AG09319 (cell line): ENCODE measurements at regions not wholly inside any gene's neighbourhood (a gene's known extent, or its start where the extent isn't known, plus 50 kb on each side); places are given as distances from the start of the nearest gene placed in this dataset.

Experiments used
- DNase-seq: peaks from one replicate; pipeline ENCODE4 v3.0.0-alpha.2; 2010; ENCODE audit warnings: low read depth; ENCODE audit errors: extremely low read depth
- TF ChIP-seq, protein P1 (sequence below): IDR thresholded peaks from 2 replicates; pipeline ENCODE4 v1.5.1; 2011; ENCODE audit warnings: low read depth, mild to moderate bottlenecking, inconsistent platforms, low read length, moderate library complexity

- TF ChIP-seq, protein P1, sequence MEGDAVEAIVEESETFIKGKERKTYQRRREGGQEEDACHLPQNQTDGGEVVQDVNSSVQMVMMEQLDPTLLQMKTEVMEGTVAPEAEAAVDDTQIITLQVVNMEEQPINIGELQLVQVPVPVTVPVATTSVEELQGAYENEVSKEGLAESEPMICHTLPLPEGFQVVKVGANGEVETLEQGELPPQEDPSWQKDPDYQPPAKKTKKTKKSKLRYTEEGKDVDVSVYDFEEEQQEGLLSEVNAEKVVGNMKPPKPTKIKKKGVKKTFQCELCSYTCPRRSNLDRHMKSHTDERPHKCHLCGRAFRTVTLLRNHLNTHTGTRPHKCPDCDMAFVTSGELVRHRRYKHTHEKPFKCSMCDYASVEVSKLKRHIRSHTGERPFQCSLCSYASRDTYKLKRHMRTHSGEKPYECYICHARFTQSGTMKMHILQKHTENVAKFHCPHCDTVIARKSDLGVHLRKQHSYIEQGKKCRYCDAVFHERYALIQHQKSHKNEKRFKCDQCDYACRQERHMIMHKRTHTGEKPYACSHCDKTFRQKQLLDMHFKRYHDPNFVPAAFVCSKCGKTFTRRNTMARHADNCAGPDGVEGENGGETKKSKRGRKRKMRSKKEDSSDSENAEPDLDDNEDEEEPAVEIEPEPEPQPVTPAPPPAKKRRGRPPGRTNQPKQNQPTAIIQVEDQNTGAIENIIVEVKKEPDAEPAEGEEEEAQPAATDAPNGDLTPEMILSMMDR = no peak
- DNase-seq = no peak
These were observed 136.2 kb downstream of the HMX1 start for GRCh38 chr4:8735236-8736089.

DNA sequence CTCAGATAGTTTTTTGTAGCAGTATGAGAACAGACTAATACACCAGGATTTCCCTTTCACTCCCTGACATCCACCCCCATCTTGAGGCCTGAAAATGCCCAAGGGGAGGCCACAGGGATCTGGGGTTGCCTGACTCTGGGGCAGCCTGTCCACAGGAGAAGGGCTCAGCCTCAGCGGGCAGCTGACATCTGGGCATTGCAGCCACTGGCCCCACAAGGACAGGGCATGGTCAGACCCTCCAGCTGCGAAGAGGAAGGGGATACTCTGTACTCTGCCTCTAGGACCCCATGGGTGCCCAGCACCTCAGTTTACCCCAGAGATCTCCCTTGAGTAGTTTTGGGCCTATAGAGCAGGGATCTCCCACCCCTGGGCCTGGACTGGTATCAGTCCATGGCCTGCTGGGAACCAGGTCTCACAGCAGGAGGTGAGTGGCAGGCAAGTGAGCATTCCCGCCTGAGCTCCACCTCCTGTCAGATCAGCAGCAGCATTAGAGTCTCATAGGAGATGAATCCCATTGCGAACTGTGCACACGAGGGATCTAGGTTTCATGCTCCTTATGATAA lies 138.9 kb downstream of the HMX1 start:
- TF ChIP-seq, protein P1 = no peak
- no peak for DNase-seq

DNA sequence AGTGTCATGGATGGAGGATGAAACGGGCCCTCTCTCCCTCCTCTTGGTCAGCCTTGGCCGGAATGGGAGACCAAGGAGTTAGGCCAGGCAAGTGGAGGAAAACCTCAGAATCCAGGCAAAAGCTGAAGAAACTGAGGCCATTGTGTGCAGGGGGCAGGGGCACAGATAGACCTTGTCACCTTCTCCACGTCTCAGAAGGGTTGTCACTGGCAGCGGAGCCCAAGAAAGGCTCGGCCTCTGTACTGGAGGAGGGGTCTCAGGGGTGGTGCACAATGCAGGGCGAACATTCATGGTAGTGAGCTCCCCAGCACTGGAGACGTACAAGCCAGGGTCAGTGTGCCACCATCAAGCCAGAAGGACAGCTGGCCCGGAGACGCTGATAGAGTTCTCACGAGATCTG lies 139.5 kb downstream of the CPZ start:
- TF ChIP-seq, protein P1 = no peak
- no peak for DNase-seq

- TF ChIP-seq, protein P1 = no peak
- no peak for DNase-seq
These were observed 138.8 kb downstream of the CPZ start for GRCh38 chr4:8731364-8731763.

DNA sequence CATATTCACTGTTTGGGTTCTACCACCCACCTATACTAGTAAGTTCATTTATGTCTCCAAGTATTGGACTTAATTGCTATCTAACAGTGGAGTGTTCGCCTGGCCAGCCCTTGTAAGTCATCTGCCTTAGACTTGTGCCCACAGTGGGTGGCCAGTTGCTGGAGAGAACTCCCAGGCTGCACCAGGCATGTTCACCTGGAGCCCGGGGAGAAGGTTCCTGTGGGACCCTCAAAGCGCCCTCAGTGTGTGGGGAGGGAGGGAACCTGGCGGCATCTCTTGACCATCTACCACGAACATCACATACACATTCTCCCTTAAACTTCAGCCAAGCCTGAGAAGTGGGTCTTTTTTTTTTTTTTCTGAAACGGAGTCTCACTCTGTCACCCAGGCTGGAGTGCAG lies 138.1 kb downstream of the CPZ start:
- TF ChIP-seq, protein P1 = no peak
- DNase-seq = no peak

DNA sequence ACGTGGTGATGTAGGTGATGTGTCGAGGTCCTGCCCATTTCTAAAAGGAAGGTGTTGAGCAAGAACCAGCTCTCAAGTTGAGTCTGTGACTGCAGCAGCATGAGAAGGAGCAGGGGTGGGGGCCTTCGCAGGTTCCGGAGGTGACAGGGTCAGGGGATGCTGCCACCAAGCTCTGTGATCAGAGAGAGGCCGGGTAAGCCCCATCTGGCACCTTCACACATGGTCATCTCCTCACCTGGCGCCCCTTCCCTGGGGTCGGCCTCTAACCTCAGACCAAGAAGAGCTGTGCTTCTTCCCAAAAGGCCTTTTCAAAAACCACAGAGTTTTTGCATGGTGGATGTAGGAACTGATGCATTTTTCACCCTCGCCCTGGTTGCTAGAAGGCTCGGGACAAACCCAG lies 137.6 kb downstream of the CPZ start:
- no peak for DNase-seq
- TF ChIP-seq, protein P1 = no peak

GRCh38 chr4:8729408-8730149 lies 137.0 kb downstream of the CPZ start:
- TF ChIP-seq, protein P1 = no peak
- DNase-seq = no peak
